GM19455 (cell line): ENCODE measurements at regions not wholly inside any gene's neighbourhood (a gene's known extent, or its start where the extent isn't known, plus 50 kb on each side); places are given as distances from the start of the nearest gene placed in this dataset.

Source experiments
- ATAC-seq: cut with Tn5 transposase; IDR thresholded peaks from one replicate; pipeline ENCODE4 v1.9.1; 2021; ENCODE audit not compliant: unreplicated experiment

GRCh38 chr4:57287687-57288604 is 177.8 kb upstream of the IGFBP7 start:
- ATAC-seq: no peak

DNA sequence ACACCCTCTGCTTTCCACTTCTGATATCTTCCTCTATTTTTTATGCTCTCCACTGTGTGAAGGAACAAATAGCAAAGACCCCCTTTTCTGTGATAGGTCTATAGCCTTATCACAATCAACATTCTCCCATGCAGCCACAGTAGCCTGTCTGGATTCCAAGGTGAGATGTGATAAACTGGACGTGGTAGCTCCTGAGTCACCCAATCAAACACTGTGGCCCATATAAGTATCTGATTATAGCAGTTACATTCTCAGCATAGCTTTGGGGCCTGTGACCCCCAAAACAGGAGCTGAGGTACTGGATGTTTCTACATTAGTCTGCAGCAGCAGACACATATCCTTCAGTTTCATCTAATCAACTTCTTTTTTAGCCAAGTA is 172.7 kb upstream of the IGFBP7 start:
- no peak for ATAC-seq

GRCh38 chr4:57280481-57280880 is 170.3 kb upstream of the IGFBP7 start:
- no peak for ATAC-seq

DNA sequence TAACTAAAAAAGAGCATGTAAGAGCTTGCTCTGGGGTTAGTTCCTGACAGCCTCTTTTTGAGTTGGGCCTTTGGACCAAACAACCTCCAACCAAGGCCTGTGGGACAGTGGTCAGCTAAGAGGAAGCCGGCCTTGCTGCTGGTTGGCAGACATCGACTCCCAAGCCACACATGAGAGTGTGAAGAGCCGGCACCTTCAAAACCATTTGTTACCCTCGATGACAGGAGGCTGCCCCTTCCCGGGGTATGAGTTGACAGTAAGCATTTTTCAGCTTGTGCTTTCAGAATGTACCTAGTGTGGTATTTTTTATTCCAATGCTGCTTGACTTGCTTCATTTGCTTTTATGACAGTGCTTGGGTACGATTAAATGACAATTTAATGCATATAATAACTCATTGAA is 168.6 kb upstream of the IGFBP7 start:
- no peak for ATAC-seq

GRCh38 chr4:57274082-57274481 is 163.9 kb upstream of the IGFBP7 start:
- ATAC-seq: no peak

GRCh38 chr4:57270346-57270745 is 160.2 kb upstream of the IGFBP7 start:
- no peak for ATAC-seq

- no peak for ATAC-seq
Measured at GRCh38 chr4:57265831-57266582, 155.8 kb upstream of the IGFBP7 start.

DNA sequence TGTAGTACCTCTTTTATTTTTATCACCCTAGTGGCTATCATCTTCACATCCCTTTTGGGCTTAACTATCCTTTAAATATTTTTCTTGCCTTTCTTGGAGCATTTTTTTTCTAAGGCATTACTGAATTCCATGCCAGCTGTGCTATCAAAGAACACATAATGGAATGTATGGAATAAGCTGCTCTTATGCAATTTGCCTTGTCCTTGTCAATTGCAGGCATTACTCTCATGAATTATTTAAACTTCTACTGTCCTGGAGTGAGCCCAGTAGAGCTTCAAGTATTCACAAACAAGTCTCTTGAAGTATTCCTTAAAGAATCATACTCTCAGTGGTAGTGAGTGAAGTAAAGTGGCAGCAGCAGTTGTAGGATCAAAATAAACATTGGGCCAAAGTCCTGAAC is 144.6 kb upstream of the IGFBP7 start:
- ATAC-seq: no peak

DNA sequence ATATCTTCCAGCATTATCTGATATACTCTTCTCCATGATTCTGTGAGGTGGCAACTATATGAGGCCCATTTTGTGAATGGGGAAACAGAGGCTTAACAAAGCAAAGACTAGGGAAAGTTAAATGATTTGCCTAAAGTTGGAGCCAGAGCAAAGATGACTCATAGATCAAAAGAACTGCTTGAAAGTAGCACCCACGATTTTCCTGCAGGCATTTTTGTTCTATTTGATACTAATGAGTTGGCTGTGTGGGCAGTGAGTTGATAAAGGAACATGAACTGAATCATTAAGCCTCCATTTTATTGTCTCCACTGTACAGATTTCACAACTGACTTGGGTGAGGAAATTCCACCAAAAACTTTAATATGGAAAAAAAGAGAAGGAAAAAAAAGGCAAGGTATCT is 138.9 kb upstream of the IGFBP7 start:
- no peak for ATAC-seq

DNA sequence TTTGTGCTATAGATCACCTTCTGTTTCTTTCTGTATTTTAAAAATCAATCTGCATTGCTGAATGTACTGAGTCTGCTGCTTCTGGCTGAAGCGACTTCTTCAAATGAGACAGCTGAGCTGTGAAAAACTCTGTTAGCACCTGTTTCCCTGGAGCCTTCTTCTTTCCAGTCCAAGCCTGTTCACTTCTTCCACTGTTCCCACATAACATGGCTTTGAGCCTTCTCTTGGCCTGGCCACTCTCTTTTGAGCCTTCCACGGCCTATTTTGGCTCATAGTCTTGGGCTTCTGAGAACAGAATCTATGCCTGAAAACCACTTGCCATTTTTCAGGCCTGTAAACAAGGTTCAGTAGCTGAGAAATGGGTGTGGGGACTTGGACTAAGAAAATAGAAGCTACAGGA is 132.9 kb upstream of the IGFBP7 start:
- ATAC-seq: no peak

DNA sequence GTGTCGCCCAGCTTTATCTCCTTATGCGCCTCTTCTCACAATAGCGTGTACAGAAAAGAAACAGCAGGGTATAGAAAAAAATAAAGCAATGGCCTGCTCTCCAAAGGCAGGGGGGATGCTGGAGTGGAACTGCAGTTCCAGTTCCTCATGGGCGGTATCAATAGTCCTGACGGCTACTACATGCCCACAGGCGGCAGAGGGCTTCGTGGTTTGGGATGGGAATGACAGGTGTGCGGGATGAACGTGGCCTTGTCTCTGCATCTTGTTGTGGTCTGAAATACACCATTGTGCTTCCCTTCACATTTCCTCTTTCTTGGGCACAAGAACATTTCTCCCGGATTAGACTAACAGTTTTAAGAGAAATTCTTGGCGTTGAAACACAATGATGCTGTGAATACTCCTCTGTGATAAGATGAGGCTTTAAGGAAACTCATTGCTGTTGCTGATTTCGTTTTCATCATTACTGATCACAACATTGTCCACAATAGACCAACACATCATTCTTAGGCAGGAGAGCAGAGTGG is 124.1 kb upstream of the IGFBP7 start:
- ATAC-seq: no peak

- ATAC-seq: no peak
Measured at GRCh38 chr4:57233386-57233785, 123.2 kb upstream of the IGFBP7 start.

- ATAC-seq: no peak
Measured at GRCh38 chr4:57231781-57232180, 121.6 kb upstream of the IGFBP7 start.

- ATAC-seq: no peak
Measured at GRCh38 chr4:57220734-57221133, 110.5 kb upstream of the IGFBP7 start.

GRCh38 chr4:57220172-57220571 is 110.0 kb upstream of the IGFBP7 start:
- ATAC-seq: no peak

- ATAC-seq: no peak
Measured at GRCh38 chr4:57219431-57219830, 109.2 kb upstream of the IGFBP7 start.

DNA sequence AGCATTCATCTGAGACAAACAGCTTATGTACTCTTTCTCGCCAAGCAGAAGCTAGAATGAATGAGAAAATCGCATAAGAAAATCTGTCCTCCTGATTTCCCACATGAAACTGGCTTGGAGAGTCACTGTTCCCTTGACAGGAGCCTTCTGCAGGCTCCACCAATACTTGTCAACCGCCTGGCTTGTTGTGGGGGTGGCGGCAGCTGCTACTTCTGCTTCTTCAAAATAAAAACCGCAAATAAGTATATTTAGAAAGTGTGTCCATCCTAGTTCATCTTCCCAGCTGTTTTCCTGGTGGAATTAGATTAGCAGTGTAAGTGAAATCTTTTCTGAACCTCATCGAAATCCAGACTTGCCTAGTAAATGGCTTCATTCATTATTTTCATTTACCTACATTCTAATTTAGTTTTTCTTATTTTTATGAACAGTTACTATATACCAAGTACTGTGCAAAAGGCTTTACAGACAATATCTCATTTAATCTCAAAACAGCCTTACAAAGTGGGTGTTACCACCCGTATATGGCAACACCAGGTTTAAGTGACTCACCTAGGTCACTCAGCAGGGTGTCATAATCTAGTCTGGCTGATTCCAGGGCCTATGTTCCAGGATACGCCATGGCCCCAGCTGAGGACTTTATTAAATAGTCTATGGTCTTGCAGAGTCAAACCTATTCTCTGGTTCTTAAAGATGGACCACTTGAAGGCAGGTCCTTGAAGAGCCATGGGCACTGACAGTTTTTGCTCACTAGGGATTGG is 104.6 kb upstream of the IGFBP7 start:
- no peak for ATAC-seq

DNA sequence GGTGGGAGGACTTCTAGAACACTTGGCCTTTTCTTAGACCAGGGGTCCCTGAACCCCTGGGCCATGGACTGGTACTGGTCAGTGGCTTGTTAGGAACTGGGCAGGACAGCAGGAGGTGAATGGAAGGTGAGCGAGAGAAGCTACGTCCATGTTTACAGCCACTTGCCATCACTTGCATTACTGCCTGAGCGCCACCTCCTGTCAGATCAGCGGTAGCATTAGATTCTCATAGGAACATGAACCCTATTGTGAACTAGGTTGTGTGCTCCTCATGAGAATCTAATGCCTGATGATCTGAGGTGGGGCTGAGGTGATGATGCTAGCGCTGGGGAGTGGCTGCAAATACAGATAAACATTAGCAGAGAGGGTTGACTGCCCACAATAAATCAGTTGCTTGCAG is 100.9 kb upstream of the IGFBP7 start:
- ATAC-seq: no peak

DNA sequence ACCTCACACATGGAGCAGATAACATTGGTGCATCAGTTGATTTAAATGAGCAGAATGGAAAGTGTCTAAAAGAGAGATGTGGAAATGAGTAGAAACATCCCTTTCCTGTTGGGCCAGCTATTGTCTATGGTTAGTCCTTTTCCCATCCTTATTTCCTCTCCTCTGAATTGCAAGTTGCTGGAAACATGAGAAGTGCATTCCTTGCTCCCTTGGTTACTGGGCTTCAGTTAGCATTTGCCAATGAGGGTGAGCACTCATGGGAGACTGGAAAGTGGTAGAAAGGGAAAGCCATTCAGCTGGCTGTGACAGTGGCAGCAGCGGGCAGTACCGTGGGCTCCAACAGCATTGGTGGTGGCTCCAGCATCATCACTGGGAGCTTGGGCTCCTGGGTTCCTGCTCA is 96.0 kb upstream of the IGFBP7 start:
- ATAC-seq: no peak

DNA sequence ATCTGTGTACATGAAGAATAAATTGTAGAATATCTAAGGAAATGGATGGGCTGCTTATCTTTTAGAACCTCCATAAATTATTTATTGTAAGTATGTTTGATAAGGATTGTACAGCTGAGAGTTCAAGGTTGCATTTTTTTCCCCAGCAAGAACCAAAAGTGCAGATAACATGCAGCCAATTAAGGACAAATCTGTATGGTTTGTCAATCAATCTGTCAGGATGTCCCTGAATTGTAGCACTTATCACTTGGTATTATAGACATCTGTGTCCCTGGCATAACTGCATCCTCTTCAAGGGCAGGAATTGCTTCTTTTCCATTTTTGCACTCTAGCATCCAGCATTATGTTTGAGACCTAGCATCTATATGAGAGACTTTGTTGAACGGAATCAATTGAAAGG is 95.4 kb upstream of the IGFBP7 start:
- no peak for ATAC-seq

DNA sequence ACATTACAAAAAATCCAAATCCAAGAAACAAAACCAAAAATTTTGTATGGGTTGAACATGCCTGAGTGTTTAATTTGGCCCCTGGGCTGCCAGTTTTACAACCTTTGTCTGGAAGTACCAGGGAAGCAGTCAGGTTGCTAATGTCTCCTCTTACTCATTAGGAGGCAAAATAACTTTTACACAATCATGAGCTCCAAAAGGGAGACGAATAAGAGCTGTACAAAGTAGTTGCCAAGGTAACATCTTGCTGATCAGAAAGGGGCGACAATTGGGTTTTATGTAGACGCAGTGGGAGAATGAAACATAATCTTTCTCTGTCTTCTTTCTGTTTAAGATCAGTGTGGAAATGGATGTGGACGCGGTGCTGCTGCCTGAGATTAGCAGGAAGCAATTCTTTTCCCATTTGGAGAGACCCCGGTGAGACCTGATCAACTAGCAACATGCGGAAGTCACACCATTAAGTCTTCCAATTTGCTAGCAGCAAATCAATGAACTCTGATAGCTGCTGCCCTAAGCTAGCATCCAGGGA is 90.7 kb upstream of the IGFBP7 start:
- ATAC-seq: no peak
